ENCODE measurements at regions not wholly inside any gene's neighbourhood (a gene's known extent, or its start where the extent isn't known, plus 50 kb on each side); places are given as distances from the start of the nearest gene placed in this dataset.

GRCh38 chr3:45330510-45331295, 57.7 kb upstream of the LARS2 start:
- DNase-seq: no peak

- no peak for DNase-seq
Measured at GRCh38 chr3:45332493-45332892, 55.9 kb upstream of the LARS2 start.

DNA sequence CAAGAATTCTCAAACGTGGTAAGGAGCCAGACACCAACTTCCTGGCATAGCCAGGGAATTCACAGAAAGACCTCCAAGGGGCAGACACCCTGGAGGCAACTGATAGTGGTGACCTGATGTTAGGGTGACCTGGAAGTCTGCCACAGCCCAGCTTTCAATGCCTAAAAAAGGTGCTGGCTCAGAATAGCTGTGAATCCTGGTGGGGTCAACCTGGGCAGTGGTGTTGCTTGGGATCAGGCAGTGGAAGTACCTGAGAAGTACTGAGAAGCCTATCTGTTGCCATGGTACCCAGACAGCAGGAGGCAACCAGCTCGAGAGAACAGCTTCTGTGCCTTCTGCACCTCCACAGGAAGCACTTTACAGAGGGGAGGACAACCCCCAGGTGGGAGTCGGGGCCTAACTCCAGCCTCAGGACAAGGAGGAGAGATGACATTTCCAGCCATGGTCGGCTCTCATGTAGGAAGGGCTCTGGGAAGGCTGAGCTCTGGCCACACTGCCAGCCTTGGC, 55.4 kb upstream of the LARS2 start:
- DNase-seq: no peak

GRCh38 chr3:45333549-45333948, 54.8 kb upstream of the LARS2 start:
- DNase-seq: peak; percentile 55

DNA sequence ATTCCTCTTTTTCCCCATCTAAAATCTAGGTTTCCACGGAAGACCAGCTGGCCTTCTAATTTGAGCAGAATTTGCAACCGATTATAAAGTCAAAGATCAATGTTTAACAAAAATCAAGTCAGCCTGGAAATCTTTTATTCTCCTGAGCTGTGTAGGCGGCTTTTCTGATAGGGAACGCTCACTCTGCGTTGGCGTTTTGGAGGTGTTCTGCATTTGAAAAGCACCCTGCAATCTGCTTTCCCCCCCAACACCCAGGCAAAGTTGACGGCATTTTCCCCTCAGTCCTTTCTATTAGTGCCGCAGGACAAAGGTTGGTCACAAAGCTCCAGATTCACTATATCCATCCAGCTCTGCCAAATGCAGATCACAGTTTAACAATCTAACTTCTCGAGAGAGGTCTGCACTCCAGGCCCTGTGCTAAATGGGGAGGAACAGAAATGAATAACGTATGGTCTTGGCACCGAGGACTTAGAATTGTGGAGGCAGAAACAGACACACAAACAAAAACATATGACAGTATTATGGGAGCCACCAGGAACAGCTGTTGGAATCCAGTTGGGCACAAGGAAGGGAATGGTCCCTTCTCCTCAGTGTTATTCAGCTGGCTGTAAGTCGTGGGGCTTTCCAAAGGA, 50.4 kb upstream of the LARS2 start:
- no peak for DNase-seq

Data from EL (cell line).